GM12878 (cell line): ENCODE measurements at regions not wholly inside any gene's neighbourhood (a gene's known extent, or its start where the extent isn't known, plus 50 kb on each side); places are given as distances from the start of the nearest gene placed in this dataset.

Experiments used
- BCL3 ChIP-seq: IDR thresholded peaks from 2 replicates; pipeline ENCODE4 v1.6.1; 2011; ENCODE audit warnings: borderline replicate concordance, low read depth, mild to moderate bottlenecking, moderate library complexity, low read length; ENCODE audit not compliant: insufficient read depth, poor library complexity, severe bottlenecking
- CBX5 ChIP-seq: sonication (generic); IDR thresholded peaks from 2 replicates; pipeline ENCODE4 v1.6.1; 2016; ENCODE audit warnings: low read depth, moderate library complexity, mild to moderate bottlenecking, inconsistent platforms
- CTCF ChIP-seq, 3 experiments: IDR thresholded peaks in 2 of 3; conservative IDR thresholded peaks in 1 of 3; 2 replicates each; pipeline ENCODE4 v1.5.1; 2011; ENCODE audit warnings: low read depth in 3 of 3, low read length in 3 of 3, mild to moderate bottlenecking in 3 of 3, control low read depth in 2 of 3, moderate library complexity in 2 of 3, inconsistent platforms in 1 of 3, mixed read lengths in 1 of 3; ENCODE audit not compliant: control insufficient read depth in 2 of 3, insufficient read depth in 1 of 3; ENCODE audit errors: extremely low read depth in 1 of 3
- GATAD2B ChIP-seq: fragments of 450-650 bp; conservative IDR thresholded peaks from 2 replicates; pipeline ENCODE4 v1.6.1; 2017; ENCODE audit warnings: low read depth, mild to moderate bottlenecking, moderate library complexity
- HDGF ChIP-seq: fragments of 450-650 bp; IDR thresholded peaks from 2 replicates; pipeline ENCODE4 v1.6.1; 2016; ENCODE audit warnings: antibody characterized with exemption
- IRF5 ChIP-seq: fragments of 450-650 bp; IDR thresholded peaks from 2 replicates; pipeline ENCODE4 v1.6.1; 2017; ENCODE audit warnings: borderline replicate concordance
- MAX ChIP-seq: IDR thresholded peaks from 2 replicates; pipeline ENCODE4 v1.6.1; 2012; ENCODE audit warnings: low read depth, low read length, improper control_type of control experiment
- MTA2 ChIP-seq: fragments of 450-650 bp; IDR thresholded peaks from 2 replicates; pipeline ENCODE4 v1.6.1; 2016; ENCODE audit warnings: low read depth, mild to moderate bottlenecking, moderate library complexity
- NR2C2 ChIP-seq: IDR thresholded peaks from 2 replicates; pipeline ENCODE4 v1.6.1; 2011; ENCODE audit warnings: borderline replicate concordance, low read depth; ENCODE audit not compliant: control insufficient read depth, insufficient read length
- PAX5 ChIP-seq: IDR thresholded peaks from 2 replicates; pipeline ENCODE4 v1.6.1; 2011; ENCODE audit warnings: low read depth, low read length, borderline replicate concordance
- RBBP5 ChIP-seq: fragments of 200-600 bp; sonication (generic); conservative IDR thresholded peaks from 2 replicates; pipeline ENCODE4 v1.6.1; 2016
- RELA ChIP-seq: fragments of 450-650 bp; IDR thresholded peaks from 2 replicates; pipeline ENCODE4 v1.8.0; 2014; ENCODE audit warnings: borderline replicate concordance; ENCODE audit not compliant: partially characterized antibody
- REST ChIP-seq: IDR thresholded peaks from 2 replicates; pipeline ENCODE4 v1.6.1; 2012; ENCODE audit warnings: mild to moderate bottlenecking, low read depth, low read length
- RUNX3 ChIP-seq: IDR thresholded peaks from 2 replicates; pipeline ENCODE4 v1.6.1; 2012; ENCODE audit warnings: low read length, inconsistent platforms
- SKIL ChIP-seq: fragments of 450-650 bp; IDR thresholded peaks from 2 replicates; pipeline ENCODE4 v1.6.1; 2017; ENCODE audit warnings: mild to moderate bottlenecking, low read depth, inconsistent platforms; ENCODE audit not compliant: poor library complexity, severe bottlenecking
- SMAD5 ChIP-seq: IDR thresholded peaks from 2 replicates; pipeline ENCODE4 v1.6.1; 2016; ENCODE audit warnings: antibody characterized with exemption, low read depth
- SP1 ChIP-seq: IDR thresholded peaks from one replicate; pipeline ENCODE4 v1.6.1; 2011; ENCODE audit warnings: low read depth, low read length
- USF1 ChIP-seq: IDR thresholded peaks from 2 replicates; pipeline ENCODE4 v1.6.1; 2011; ENCODE audit warnings: borderline replicate concordance, low read depth, mild to moderate bottlenecking, moderate library complexity, mixed read lengths, low read length; ENCODE audit not compliant: insufficient read depth; ENCODE audit errors: extremely low read length
- ZZZ3 ChIP-seq: IDR thresholded peaks from 2 replicates; pipeline ENCODE4 v1.6.1; 2011; ENCODE audit warnings: low read depth; ENCODE audit not compliant: control insufficient read depth, insufficient read length

GRCh38 chr15:95839367-95839782 is 491.1 kb upstream of the NR2F2 start (continued):
- TF ChIP-seq REST = no peak
- no peak for TF ChIP-seq RELA
- no peak for TF ChIP-seq SMAD5
- TF ChIP-seq USF1 = no peak
- no peak for TF ChIP-seq ZZZ3
- TF ChIP-seq IRF5 = no peak
- no peak for TF ChIP-seq HDGF
- no peak for TF ChIP-seq GATAD2B
- TF ChIP-seq RBBP5 = no peak
- TF ChIP-seq BCL3 = no peak
- no peak for TF ChIP-seq SP1
- no peak for TF ChIP-seq PAX5
- TF ChIP-seq MAX = no peak
- no peak for TF ChIP-seq CBX5
- peak; percentile 81 for TF ChIP-seq MTA2
- TF ChIP-seq SKIL = no peak
- TF ChIP-seq RUNX3 = peak; percentile 63
- TF ChIP-seq CTCF (IDR thresholded peaks at IDR 0.05 in 2 of 3, conservative IDR thresholded peaks at IDR 0.05 in 1 of 3; ENCODE audit: control insufficient read depth in 2 of 3, extremely low read depth in 1 of 3, insufficient read depth in 1 of 3, low read depth in 3 of 3, low read length in 3 of 3) = no peak
- TF ChIP-seq NR2C2 = no peak
